Brain microvascular endothelial cell (primary cell): ENCODE measurements at regions not wholly inside any gene's neighbourhood (a gene's known extent, or its start where the extent isn't known, plus 50 kb on each side); places are given as distances from the start of the nearest gene placed in this dataset.

ENCODE experiments used
- DNase-seq: peaks from one replicate; pipeline ENCODE4 v3.0.0-alpha.2; 2020
- H3K27ac ChIP-seq: fragments of 250-450 bp; sonication (Bioruptor Pico); 2 replicates; pipeline ENCODE4 v1.5.1; 2020; ENCODE audit warnings: mild to moderate bottlenecking, moderate library complexity
- H3K27me3 ChIP-seq: fragments of 250-450 bp; sonication (Bioruptor Pico); replicated peaks from 2 replicates; pipeline ENCODE4 v1.5.1; 2020; ENCODE audit warnings: mild to moderate bottlenecking
- H3K36me3 ChIP-seq: fragments of 250-450 bp; sonication (Bioruptor Pico); replicated peaks from 2 replicates; pipeline ENCODE4 v1.5.1; 2020; ENCODE audit warnings: mild to moderate bottlenecking
- H3K4me3 ChIP-seq: 2 replicates; pipeline ENCODE4 v1.5.1; 2011; ENCODE audit warnings: low read depth, mild to moderate bottlenecking, control low read depth, low read length, moderate library complexity
- in situ Hi-C: cut with HindIII; loops from 2 replicates; pipeline ENCODE4 v1.10.0; 2017; ENCODE audit warnings: low sequenced_read_pairs, low pct_ligation_motif_present
- TF ChIP-seq, protein P1 (sequence below): IDR thresholded peaks from 2 replicates; pipeline ENCODE4 v1.5.1; 2011; ENCODE audit warnings: low read depth, mild to moderate bottlenecking, moderate library complexity, low read length, control low read depth, inconsistent platforms; ENCODE audit errors: missing control alignments

DNA sequence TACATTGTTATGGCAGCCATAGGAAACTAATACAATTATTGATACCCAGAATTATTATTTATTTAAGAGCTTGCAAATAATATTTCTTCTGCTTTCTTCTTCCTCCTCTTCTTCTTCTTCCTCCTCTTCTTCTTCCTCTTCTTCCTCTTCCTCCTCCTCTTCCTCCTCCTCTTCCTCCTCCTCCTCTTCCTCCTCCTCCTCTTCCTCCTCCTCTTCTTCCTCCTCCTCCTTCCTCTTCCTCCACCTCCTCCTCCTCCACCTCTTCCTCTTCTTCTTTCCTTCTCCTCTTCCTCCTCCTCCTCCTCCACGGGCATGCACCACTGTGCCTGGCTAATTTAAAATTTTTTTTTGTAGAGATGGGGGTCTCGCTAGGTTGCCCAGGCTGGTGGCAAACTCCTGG, 95.6 kb upstream of the BCAR3 start:
- no peak overlapping the region for H3K27ac ChIP-seq
- H3K27me3 ChIP-seq, result no peaks in the 10 kb centered on the region
- TF ChIP-seq, protein P1, sequence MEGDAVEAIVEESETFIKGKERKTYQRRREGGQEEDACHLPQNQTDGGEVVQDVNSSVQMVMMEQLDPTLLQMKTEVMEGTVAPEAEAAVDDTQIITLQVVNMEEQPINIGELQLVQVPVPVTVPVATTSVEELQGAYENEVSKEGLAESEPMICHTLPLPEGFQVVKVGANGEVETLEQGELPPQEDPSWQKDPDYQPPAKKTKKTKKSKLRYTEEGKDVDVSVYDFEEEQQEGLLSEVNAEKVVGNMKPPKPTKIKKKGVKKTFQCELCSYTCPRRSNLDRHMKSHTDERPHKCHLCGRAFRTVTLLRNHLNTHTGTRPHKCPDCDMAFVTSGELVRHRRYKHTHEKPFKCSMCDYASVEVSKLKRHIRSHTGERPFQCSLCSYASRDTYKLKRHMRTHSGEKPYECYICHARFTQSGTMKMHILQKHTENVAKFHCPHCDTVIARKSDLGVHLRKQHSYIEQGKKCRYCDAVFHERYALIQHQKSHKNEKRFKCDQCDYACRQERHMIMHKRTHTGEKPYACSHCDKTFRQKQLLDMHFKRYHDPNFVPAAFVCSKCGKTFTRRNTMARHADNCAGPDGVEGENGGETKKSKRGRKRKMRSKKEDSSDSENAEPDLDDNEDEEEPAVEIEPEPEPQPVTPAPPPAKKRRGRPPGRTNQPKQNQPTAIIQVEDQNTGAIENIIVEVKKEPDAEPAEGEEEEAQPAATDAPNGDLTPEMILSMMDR, result no peak
- no peak for DNase-seq
- in situ Hi-C loops, result no loop called here
- no peaks in the 10 kb centered on the region for H3K36me3 ChIP-seq
- no peak overlapping the region for H3K4me3 ChIP-seq

DNA sequence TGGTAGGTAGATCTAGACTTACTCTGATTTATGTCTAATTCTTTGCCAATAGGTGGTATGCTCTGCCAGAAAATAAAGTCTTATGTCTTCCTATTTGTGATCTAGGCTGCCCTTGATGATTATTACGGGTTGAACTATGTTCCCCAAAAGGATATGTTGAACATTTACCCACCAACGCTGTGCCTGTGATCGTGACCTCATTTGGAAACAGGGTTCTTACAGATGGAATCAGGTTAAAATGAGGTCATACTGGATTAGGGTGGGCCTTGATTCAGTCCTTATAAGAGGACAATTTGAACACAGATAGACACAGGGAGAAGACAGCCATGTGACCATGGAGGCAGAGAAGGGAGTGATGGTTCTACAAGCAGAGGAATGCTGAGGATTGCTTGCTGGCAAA, 95.1 kb upstream of the BCAR3 start:
- DNase-seq, result no peak
- no peaks in the 10 kb centered on the region for H3K36me3 ChIP-seq
- no peak overlapping the region for H3K27ac ChIP-seq
- no peak overlapping the region for H3K4me3 ChIP-seq
- in situ Hi-C loops, result no loop called here
- H3K27me3 ChIP-seq, result no peaks in the 10 kb centered on the region
- TF ChIP-seq, protein P1, result no peak

DNA sequence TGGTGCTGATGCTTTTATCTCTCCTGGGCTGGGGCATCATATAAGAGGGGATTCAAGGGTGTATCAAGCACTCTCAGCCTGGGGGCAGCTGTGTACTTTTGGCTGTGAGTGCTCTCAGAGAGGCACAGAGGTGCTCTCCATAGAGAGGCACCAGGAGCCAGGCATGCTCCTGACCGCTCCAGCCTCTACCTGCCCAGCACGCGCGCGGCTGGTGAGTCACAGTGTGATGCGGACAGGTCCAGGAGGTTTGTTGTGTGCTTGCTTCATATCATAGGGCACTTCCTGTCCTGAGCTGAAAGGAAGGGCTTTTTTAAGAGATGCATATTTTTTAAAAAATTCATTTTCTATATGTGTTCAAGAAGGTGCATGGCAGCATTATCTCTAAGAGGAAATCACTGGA, 93.6 kb upstream of the BCAR3 start:
- no peak for DNase-seq
- Histone ChIP-seq H3K36me3 (no peaks in the 10 kb centered on the region), H3K27ac (no peak overlapping the region), H3K4me3 (no peak overlapping the region), H3K27me3 (no peaks in the 10 kb centered on the region)
- in situ Hi-C loops, result no loop called here
- TF ChIP-seq, protein P1, result no peak

DNA sequence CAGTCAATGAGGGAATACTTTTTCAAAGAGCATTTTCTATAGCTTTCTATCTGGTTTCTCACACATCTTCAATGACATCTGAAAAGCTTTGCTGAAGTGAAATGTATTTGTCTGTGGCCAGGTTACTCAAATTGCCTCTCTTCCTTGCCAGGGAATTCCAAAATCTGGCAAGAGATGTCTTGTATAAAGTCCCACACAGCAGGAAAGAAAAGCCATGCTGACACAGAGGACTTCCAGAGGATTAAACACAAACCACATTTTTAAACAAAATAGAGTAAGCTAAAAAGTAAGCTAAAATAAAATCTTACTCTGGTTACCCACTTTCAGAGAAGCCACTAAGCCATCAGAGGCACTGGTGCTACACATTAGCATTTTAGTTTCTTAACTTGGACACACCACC, 93.1 kb upstream of the BCAR3 start:
- Histone ChIP-seq H3K36me3 (no peaks in the 10 kb centered on the region), H3K27ac (no peak overlapping the region), H3K27me3 (no peaks in the 10 kb centered on the region), H3K4me3 (no peak overlapping the region)
- DNase-seq, result no peak
- TF ChIP-seq, protein P1, result no peak
- in situ Hi-C loops, result no loop called here

DNA sequence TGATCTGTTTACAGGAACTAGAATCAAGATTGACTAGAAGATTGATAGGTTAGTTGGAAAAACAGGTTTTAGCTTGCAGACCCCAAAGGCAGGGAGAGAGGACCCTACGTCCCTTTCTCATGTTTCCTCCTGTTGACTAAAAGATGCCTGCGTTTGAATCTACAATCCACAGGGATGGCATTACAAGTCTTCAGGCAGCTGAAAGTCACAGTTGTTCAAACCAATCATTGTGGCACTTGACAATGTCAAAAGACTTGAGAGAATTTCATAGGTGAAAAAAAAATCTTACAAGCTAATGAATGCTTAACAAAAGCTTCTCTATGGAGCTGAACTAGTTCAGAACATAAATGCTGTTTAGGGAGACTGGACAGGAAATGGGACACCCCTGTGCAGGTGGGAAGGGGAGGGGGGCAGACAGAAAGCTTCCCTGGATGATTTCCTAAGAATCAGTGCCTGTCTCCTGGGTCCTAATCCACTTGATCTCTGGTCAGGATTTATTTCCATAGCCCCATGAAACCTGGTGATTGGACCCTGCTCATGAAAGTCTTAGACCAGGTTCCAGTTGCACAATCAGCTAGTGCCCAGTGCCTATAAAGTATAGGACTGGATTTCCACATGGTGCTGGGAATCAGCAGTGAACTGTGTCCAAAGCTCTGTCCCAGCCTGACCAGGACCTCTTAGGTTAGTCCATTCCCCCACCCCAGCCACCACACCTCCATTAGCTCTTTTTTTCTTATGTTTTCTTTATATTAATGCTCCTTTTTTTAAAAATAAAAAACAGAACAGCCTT, 91.6 kb upstream of the BCAR3 start:
- DNase-seq, result no peak
- TF ChIP-seq, protein P1, result no peak
- H3K27ac ChIP-seq, result no peak overlapping the region
- H3K36me3 ChIP-seq, result no peaks in the 10 kb centered on the region
- no peaks in the 10 kb centered on the region for H3K27me3 ChIP-seq
- in situ Hi-C loops, result no loop called here
- no peak overlapping the region for H3K4me3 ChIP-seq

DNA sequence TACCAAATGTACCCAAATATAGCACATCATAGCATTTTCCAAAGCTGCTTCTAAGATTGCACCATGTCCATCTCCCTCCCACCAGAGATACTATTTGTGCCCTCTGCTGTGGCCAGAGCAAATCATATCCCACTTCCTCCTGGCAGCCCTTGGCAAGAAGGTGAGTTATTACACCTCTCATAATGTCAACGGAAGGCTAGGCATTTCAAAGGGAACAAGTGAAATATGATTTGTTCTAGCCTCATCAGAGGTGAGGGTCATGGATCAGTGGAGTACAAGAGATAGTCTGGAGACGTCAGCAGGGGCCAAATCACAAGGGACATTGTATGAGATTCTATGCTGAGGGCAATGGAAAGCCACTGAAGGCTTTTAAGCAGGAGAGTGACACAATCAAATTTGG, 90.2 kb upstream of the BCAR3 start:
- Histone ChIP-seq H3K27ac (no peak overlapping the region), H3K36me3 (no peaks in the 10 kb centered on the region), H3K4me3 (no peak overlapping the region), H3K27me3 (no peaks in the 10 kb centered on the region)
- TF ChIP-seq, protein P1, result no peak
- DNase-seq, result no peak
- in situ Hi-C loops, result no loop called here
